IgD-negative memory B cell (primary cell): ENCODE measurements at regions not wholly inside any gene's neighbourhood (a gene's known extent, or its start where the extent isn't known, plus 50 kb on each side); places are given as distances from the start of the nearest gene placed in this dataset.
"Not testable (repeated sequence)": the region's sequence is repeated elsewhere in the genome, so short reads cannot be mapped to it uniquely, and the experiment has no call there.

Experiments used
- H3K27ac Mint-ChIP-seq, 3 donors: one replicate each; pipeline ENCODE4 v1.8.0; 2020 to 2022; ENCODE audit warnings: mild to moderate bottlenecking in 3 of 3, mixed read lengths in 3 of 3, moderate library complexity in 1 of 3
- H3K27me3 Mint-ChIP-seq: one replicate; pipeline ENCODE4 v1.8.0; 2021; ENCODE audit warnings: mixed read lengths
- H3K36me3 Mint-ChIP-seq: one replicate; pipeline ENCODE4 v1.8.0; 2020; ENCODE audit warnings: mild to moderate bottlenecking, mixed read lengths
- H3K4me1 Mint-ChIP-seq, 3 donors: one replicate each; pipeline ENCODE4 v1.8.0; 2020 to 2022; ENCODE audit warnings: mixed read lengths in 3 of 3, mild to moderate bottlenecking in 1 of 3
- H3K4me3 Mint-ChIP-seq, 4 donors: one replicate each; pipeline ENCODE4 v1.8.0; 2020 to 2022; ENCODE audit warnings: mild to moderate bottlenecking in 4 of 4, mixed read lengths in 4 of 4, moderate library complexity in 3 of 4
- H3K9me3 Mint-ChIP-seq, 3 donors: one replicate each; pipeline ENCODE4 v1.8.0; 2020 to 2021; ENCODE audit warnings: mixed read lengths in 3 of 3, mild to moderate bottlenecking in 1 of 3

DNA sequence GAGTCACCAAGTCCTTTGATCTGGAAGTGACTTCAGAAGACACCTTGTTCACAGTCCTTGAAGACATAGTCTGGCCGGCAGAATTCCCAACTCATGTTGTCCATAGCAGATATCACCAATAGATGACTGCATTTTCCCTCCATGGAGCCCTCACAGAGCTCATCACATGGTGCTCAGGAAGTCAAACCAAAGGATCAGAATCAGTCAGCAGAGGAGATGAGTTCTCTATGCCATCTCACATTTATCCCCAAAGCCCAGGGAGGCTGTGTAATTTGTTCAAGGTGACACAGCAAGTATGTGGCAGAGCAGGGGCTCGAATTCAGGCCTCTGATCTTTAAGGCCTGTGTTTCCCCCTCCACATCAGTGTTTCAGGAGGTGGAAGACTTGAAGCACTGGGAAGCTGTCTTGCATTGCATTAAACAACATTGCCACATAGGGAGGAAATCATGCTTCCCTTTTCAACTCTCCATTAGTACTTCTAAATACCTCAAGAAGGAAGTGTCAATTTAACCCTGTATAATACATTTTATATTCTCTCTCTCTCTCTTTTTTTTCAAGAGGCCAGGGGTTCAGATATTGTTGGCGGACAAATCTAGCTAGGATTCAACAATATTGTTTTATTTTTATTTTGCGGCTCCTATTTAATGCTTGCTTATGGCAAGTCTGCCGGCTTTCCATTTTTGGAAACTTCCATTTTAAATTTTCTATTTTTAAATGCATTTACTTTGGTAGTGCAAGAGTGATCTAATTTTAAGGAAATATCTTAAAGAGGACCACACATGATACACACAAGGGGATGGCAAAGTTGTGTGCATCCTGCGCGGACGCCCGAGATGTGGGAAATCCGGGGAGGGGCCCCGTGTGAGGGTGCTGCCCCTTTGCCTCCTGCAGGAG lies 61.9 kb downstream of the NPIPB5 start:
- not testable (repeated sequence) for H3K27me3 Mint-ChIP-seq, H3K9me3 Mint-ChIP-seq, H3K27ac Mint-ChIP-seq, H3K36me3 Mint-ChIP-seq, H3K4me1 Mint-ChIP-seq
- peak overlapping the region in 2 of 4 donors; percentile 13 to 71 for H3K4me3 Mint-ChIP-seq

DNA sequence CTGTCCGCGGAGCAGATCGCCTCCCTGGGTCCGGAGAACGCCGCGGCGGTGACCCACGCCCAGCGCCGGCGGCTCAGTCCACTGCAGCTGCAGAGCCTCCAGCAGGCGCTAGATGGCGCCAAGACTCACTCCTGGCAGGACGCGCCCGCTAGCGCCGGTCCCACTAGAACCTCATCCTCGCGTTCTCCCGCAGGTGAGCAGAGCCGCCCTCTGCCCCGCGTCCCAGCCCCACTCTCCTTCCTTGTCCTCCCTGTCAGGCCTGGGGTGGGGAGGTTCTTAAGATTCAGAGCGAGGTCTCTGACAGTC lies 62.5 kb downstream of the NPIPB5 start:
- not testable (repeated sequence) for H3K9me3 Mint-ChIP-seq, H3K36me3 Mint-ChIP-seq, H3K4me3 Mint-ChIP-seq, H3K4me1 Mint-ChIP-seq, H3K27ac Mint-ChIP-seq, H3K27me3 Mint-ChIP-seq

DNA sequence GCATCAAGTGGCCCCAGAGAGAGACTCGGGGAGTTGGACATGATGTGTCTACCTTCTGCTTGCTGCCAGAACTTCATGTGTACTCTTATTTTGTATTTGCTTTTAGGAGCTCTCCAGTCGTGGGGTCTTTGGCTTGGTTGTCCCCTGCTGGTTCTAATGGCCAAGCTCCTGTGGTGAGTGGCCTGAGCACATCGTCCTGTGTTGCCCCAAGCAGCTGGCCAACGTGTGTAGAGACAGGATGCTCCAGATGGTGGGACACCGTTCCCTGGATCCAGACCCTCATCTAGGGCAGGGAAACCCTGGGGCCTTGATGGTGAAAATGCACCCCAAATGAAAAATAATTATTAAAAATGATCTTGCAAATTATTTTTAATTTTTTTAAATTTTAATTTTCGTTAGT lies 65.8 kb downstream of the NPIPB5 start:
- H3K36me3 Mint-ChIP-seq, H3K27ac Mint-ChIP-seq, H3K4me3 Mint-ChIP-seq, H3K4me1 Mint-ChIP-seq, H3K27me3 Mint-ChIP-seq, H3K9me3 Mint-ChIP-seq: not testable (repeated sequence)

DNA sequence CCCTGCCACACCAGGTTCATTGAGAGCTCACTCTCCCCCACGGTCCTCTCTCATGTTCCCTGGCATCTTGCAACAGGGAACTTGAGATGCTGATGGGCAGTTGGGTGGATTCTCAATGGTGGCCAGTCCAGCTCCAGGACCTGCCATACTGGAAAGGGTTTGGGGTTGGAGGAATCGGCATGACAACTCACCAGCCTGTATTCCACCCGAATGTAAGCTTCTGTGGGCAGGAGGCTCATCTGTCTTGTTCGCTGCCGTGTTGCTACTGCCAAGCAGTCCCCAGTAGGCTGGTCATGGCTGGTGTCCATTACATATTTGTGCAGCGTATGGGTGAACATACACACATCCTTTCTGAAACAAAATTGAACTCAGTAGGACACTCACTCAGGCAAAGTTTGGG lies 72.5 kb downstream of the NPIPB5 start:
- not testable (repeated sequence) for H3K27me3 Mint-ChIP-seq, H3K36me3 Mint-ChIP-seq, H3K4me3 Mint-ChIP-seq, H3K4me1 Mint-ChIP-seq, H3K27ac Mint-ChIP-seq, H3K9me3 Mint-ChIP-seq

DNA sequence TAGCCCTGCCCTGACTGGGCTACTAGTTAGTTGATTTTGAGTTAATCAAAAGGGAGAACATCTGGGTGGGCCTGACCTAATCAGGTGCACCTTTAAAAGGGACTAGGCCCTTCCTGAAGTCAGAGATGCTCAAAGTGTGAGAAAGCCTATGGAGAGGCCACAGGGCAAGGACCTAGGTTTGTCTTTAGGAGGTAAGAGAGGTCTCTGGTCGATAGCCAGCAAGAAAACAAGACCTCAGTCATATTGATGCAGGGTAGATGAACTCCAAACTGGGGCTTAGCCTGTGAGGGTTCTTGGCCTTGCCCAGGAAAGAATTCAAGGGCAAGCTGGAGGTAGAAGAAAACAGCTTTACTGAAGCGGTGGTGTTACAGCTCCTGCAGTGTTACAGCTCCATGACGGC lies 73.8 kb downstream of the NPIPB5 start:
- H3K27ac Mint-ChIP-seq, H3K36me3 Mint-ChIP-seq, H3K27me3 Mint-ChIP-seq, H3K4me1 Mint-ChIP-seq, H3K9me3 Mint-ChIP-seq, H3K4me3 Mint-ChIP-seq: not testable (repeated sequence)

DNA sequence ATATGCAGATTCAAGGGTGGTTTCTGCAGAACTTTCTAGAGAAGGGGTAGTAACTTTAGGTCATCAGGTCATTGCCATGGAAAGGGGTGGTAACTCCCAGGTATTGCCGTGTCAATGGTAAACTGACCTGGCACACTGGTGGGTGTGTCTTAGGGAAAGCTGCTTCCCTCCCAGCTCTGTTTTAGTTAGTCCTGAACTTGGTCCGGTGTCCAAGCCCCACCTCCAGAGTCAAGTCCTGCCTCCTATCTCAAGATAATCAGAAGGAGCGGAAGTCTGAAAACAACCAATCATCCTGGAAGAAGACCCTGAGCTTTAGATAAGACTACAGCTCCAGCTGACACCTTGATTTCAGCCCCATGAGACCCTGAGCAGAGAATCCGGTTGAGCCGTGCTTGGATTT lies 74.2 kb downstream of the NPIPB5 start:
- H3K27ac Mint-ChIP-seq, H3K36me3 Mint-ChIP-seq, H3K9me3 Mint-ChIP-seq, H3K4me3 Mint-ChIP-seq, H3K4me1 Mint-ChIP-seq, H3K27me3 Mint-ChIP-seq: not testable (repeated sequence)

DNA sequence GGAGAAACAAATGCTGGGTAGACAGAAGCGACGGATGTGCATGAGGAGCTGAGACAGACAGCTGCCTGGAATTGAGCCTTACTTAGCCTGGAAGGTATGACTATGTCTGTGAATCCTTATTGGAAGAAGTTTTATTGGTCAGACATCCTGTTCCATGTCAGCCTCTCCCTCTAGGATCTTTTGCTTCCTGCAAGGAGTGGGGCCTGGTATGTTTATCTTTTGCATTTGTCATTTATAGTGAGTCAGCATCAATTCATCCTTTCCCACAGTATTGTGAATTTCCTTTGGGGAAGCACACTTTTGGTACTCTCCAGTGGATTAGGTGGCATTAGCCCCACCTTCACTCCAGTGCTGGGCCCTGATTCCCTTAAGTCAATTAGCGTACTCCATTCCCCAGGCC lies 74.7 kb downstream of the NPIPB5 start:
- not testable (repeated sequence) for H3K9me3 Mint-ChIP-seq, H3K4me1 Mint-ChIP-seq, H3K4me3 Mint-ChIP-seq, H3K27ac Mint-ChIP-seq, H3K27me3 Mint-ChIP-seq, H3K36me3 Mint-ChIP-seq

DNA sequence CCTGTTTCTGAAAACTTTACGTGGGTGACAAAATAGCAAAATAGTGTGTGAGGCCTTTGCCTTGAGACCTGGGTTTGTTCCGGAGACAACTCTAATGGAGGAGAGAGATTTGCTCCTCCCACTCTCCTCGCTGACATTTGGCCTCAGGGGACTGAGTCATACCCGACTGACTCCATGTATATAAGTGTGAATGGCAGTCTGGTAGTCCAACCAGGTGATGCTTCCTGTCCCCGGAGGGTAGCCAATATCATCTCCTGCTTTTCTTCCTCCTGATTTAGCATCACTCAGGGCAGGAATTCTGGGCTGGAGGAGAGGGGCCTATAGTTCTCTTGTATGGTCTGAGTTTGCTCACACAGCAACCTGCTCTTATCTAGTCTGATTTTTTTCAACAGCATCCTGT lies 76.0 kb downstream of the NPIPB5 start:
- H3K27me3 Mint-ChIP-seq, H3K4me3 Mint-ChIP-seq, H3K36me3 Mint-ChIP-seq, H3K9me3 Mint-ChIP-seq, H3K27ac Mint-ChIP-seq, H3K4me1 Mint-ChIP-seq: not testable (repeated sequence)

DNA sequence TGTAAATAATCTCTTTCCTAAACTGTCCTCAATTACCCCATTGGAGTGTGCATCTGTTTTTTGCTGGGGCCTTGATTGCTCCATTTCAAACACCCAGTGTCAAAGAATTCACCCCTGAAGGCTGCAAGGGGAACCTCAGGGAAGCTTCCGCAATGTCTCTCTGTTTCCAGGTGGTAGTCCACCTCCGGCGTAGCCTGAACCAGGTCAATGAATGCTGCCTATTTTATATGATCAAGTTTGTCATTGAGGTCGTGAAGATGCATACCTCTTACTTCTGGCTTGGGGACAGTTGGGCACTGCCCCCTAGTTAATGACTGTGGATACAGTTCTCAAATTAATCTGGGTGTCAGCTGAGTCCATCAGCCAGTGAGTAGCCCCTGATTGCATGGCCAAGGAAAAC lies 79.1 kb downstream of the NPIPB5 start:
- not testable (repeated sequence) for H3K4me1 Mint-ChIP-seq, H3K27me3 Mint-ChIP-seq, H3K36me3 Mint-ChIP-seq

DNA sequence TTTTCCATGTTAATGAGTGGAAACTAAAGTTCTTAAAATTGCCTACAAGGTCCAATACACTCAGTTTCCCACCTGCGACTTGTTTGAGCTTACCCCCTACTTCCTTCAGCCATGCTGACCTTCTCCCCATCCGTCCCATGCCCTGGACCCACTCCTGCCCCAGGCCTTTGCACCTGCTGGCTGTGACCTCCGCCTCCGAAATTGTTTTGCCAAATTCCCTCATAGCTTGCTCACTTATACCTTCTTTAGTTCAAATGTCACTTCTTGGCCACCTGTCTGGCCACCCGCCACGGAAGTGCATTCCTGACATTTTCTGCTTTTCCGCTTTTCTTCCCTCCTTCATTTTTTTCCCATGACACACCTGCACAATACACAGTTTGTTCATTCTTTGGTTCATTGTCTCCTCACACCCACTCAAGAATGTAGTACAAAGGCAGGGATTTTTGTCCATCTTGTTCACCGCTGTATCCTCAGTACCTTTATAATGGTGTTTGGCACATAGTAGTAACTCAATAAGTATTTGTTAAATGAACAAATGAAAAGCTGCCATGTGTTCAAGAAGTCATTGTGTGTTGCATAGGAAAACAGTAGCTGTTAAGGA lies 85.9 kb downstream of the NPIPB5 start:
- H3K27ac Mint-ChIP-seq, H3K4me3 Mint-ChIP-seq, H3K9me3 Mint-ChIP-seq, H3K36me3 Mint-ChIP-seq, H3K4me1 Mint-ChIP-seq, H3K27me3 Mint-ChIP-seq: not testable (repeated sequence)

More for the DNA sequence above, 79.1 kb downstream of the NPIPB5 start:
- H3K4me3 Mint-ChIP-seq, H3K9me3 Mint-ChIP-seq, H3K27ac Mint-ChIP-seq: not testable (repeated sequence)

DNA sequence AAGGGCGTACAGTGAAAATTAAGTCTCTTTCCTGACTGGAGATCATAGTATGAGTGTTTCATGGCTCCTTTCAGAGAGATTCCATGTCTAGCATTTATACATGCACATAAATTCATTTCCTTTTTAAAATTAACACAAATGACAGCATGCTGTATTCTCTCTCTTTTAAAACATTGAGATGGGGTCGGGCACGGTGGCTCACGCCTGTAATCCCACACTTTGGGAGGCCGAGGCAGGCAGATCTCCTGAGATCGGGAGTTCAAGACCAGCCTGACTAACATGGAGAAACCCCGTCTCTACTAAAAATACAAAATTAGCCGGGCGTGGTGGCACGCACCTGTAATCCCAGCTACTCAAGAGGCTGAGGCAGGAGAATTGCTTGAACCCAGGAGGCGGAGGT lies 93.1 kb downstream of the NPIPB5 start:
- not testable (repeated sequence) for H3K4me1 Mint-ChIP-seq, H3K27me3 Mint-ChIP-seq, H3K36me3 Mint-ChIP-seq, H3K4me3 Mint-ChIP-seq, H3K9me3 Mint-ChIP-seq, H3K27ac Mint-ChIP-seq

DNA sequence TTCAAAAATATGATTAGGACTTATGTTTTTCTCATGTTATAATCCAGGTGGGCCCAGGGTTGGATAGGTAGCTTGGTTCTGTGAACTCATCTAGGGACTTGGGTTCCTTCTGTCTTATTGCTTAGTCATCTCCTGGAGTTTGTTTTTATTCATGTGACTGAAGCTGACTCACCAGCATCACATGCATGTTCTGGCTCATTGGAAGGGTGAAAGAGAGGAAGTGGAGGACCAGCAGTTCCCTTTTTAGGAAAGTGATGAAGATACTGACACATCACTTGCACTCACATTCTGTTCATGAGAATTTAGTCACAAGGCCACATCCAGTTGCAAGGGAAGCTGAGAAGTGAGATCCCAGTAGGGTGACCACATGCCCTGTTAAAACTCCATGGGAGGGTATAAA lies 95.9 kb downstream of the NPIPB5 start:
- H3K27ac Mint-ChIP-seq, H3K36me3 Mint-ChIP-seq, H3K4me3 Mint-ChIP-seq, H3K4me1 Mint-ChIP-seq, H3K27me3 Mint-ChIP-seq, H3K9me3 Mint-ChIP-seq: not testable (repeated sequence)

DNA sequence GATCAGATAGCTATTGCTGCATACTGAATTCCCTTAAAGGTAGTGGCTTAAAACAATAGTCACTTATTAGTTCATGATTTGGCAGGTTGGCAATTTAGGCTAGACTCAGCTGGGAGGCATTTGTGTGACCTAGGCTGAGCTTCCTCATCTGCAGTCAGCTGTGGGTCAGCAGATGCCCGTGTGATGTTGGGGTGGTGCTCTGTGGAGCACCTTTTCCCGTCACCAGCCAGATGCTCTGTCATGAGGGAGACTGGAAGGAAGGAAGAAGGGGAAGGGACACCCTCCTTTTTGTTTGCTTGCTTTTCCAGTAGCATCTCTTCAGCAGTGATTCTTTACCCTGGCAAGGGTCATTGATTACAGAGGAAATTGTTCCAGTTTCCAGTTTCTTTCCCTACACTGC lies 99.1 kb downstream of the NPIPB5 start:
- not testable (repeated sequence) for H3K36me3 Mint-ChIP-seq, H3K4me1 Mint-ChIP-seq, H3K27me3 Mint-ChIP-seq, H3K4me3 Mint-ChIP-seq, H3K9me3 Mint-ChIP-seq, H3K27ac Mint-ChIP-seq

DNA sequence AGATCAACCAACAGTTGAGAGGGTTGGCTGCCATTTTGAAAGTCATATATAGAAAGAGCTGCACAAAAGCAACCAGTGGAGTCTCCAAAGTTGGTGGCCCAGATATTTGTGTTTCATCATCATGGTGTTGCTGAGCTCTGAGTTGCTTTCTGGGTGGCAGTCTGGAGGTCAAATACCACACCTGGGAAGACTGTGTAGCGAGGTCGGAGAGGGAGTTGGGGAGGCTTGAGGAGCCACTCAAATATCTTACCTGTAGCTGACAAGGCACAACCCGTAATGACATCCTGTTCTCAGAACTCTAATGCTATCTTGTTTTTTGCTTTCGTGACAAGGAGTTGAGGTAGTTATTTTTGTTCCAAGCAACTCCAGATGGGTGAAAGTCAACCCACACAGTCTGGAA lies 100.4 kb downstream of the NPIPB5 start:
- not testable (repeated sequence) for H3K36me3 Mint-ChIP-seq, H3K27me3 Mint-ChIP-seq, H3K9me3 Mint-ChIP-seq, H3K4me1 Mint-ChIP-seq, H3K27ac Mint-ChIP-seq, H3K4me3 Mint-ChIP-seq

DNA sequence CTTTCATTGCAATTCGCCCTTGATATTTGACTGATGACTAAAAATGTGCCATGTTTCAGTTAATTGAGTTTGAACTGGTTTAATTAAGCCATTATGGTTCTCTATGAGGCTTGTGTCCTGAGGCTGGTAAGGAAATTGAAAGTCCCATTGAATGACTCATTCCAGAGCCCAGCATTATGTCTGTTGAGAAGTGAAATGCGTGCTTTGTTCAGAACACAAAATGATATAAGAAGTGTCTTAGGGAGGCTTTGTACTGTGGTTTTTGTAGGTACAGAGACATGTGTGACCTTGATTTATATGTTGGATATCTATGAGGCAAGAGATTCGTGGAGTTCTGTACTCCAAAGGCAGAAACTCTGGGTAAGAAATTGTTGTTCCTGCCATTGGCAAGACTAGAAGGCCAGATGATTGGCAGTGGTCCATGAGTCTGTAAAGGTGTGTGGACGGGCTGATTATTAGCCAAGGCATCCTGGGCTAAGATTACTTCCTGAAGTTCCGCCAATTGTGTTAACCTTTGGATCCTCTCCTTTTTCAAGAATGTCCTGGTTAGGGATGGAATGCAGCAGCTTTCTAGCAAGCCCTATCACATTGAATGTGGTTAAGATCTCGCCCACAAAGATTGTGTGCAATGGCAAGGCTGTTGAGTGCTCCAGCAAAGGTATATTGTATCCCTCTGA lies 103.7 kb downstream of the NPIPB5 start:
- Mint-ChIP-seq H3K36me3 (no peaks in the 10 kb centered on the region), H3K4me1 (no peaks in the 10 kb centered on the region), H3K27me3 (peaks cover 9% of the 10 kb centered on the region), H3K27ac (no peak overlapping the region), H3K4me3 (no peak overlapping the region), H3K9me3 (peaks cover 0 to 5% (median 0%) of the 10 kb centered on the region in 3 donors)

DNA sequence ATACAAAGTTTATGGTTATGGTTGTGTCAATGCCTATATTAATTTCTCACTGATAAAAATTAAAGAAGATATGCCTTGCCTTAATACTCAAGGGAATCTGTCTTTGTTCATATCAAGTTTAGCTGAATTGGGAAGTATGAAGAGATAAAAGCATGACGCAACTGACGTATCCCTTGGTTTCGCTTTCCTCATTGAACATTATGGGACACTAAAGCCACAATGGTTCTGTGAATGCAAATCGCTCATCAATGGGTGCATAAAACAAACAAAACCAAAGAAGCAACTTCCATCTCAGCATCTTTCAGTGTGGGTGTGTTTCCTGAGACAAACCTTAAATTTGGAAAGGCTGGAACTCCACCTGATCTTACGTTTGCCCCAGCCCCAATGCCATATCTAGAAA lies 108.2 kb downstream of the NPIPB5 start:
- no peaks in the 10 kb centered on the region for H3K36me3 Mint-ChIP-seq
- H3K9me3 Mint-ChIP-seq = peaks cover 0 to 5% (median 0%) of the 10 kb centered on the region in 3 donors
- H3K27me3 Mint-ChIP-seq = peaks cover 8% of the 10 kb centered on the region
- no peak overlapping the region for H3K4me3 Mint-ChIP-seq
- no peaks in the 10 kb centered on the region for H3K4me1 Mint-ChIP-seq
- no peak overlapping the region for H3K27ac Mint-ChIP-seq
